ENCODE measurements at regions not wholly inside any gene's neighbourhood (a gene's known extent, or its start where the extent isn't known, plus 50 kb on each side); places are given as distances from the start of the nearest gene placed in this dataset.

GRCh38 chr5:32498484-32498883, 53.9 kb upstream of the ZFR start:
- DNase-seq (no peak), FAIRE-seq (no peak)
- Histone ChIP-seq H3K27me3 (ENCODE audit: control insufficient read depth in 3 of 3, insufficient read depth in 3 of 3, low read length in 3 of 3) (no peaks in the 10 kb centered on the region), H3K27ac (ENCODE audit: low read depth in 1 of 3, low read length in 2 of 3) (no peak overlapping the region), H3K36me3 (ENCODE audit: control insufficient read depth in 3 of 3, insufficient read depth in 2 of 3, low read depth in 1 of 3, low read length in 3 of 3) (no peaks in the 10 kb centered on the region), H3K9me3 (ENCODE audit: control insufficient read depth in 2 of 2, insufficient read depth in 1 of 2, low read depth in 1 of 2, low read length in 1 of 2) (peaks cover 0 to 7% of the 10 kb centered on the region in 2 donors), H3K4me1 (ENCODE audit: control insufficient read depth in 3 of 3, insufficient read depth in 2 of 3, low read depth in 1 of 3, low read length in 2 of 3) (no peaks in the 10 kb centered on the region), H3K4me3 (ENCODE audit: low read depth in 1 of 3, low read length in 3 of 3) (no peak overlapping the region)

GRCh38 chr5:32496104-32496503, 51.6 kb upstream of the ZFR start:
- WGBS, 3 donors = 77 to 91% (median 84%) methylated on average over 5 of the region's 5 CpGs
- Histone ChIP-seq H3K4me1 (ENCODE audit: control insufficient read depth in 3 of 3, insufficient read depth in 2 of 3, low read depth in 1 of 3, low read length in 2 of 3) (peaks cover 0 to 1% (median 0%) of the 10 kb centered on the region in 3 donors), H3K4me3 (ENCODE audit: low read depth in 1 of 3, low read length in 3 of 3) (no peak overlapping the region), H3K36me3 (ENCODE audit: control insufficient read depth in 3 of 3, insufficient read depth in 2 of 3, low read depth in 1 of 3, low read length in 3 of 3) (no peaks in the 10 kb centered on the region), H3K9me3 (ENCODE audit: control insufficient read depth in 2 of 2, insufficient read depth in 1 of 2, low read depth in 1 of 2, low read length in 1 of 2) (peaks cover 0 to 7% of the 10 kb centered on the region in 2 donors), H3K27me3 (ENCODE audit: control insufficient read depth in 3 of 3, insufficient read depth in 3 of 3, low read length in 3 of 3) (no peaks in the 10 kb centered on the region), H3K27ac (ENCODE audit: low read depth in 1 of 3, low read length in 2 of 3) (no peak overlapping the region)
- FAIRE-seq (no peak), DNase-seq (no peak)

GRCh38 chr5:32494827-32495226, 50.3 kb upstream of the ZFR start:
- WGBS, 3 donors = 83 to 91% (median 86%) methylated on average over 6 of the region's 6 CpGs
- no peak for DNase-seq
- H3K9me3 ChIP-seq (ENCODE audit: control insufficient read depth in 2 of 2, insufficient read depth in 1 of 2, low read depth in 1 of 2, low read length in 1 of 2) = peaks cover 0 to 7% of the 10 kb centered on the region in 2 donors
- H3K36me3 ChIP-seq (ENCODE audit: control insufficient read depth in 3 of 3, insufficient read depth in 2 of 3, low read depth in 1 of 3, low read length in 3 of 3) = no peaks in the 10 kb centered on the region
- FAIRE-seq = no peak
- no peaks in the 10 kb centered on the region for H3K27me3 ChIP-seq (ENCODE audit: control insufficient read depth in 3 of 3, insufficient read depth in 3 of 3, low read length in 3 of 3)
- no peak overlapping the region for H3K4me3 ChIP-seq (ENCODE audit: low read depth in 1 of 3, low read length in 3 of 3)
- H3K27ac ChIP-seq (ENCODE audit: low read depth in 1 of 3, low read length in 2 of 3) = no peak overlapping the region
- peaks cover 0 to 10% (median 0%) of the 10 kb centered on the region in 3 donors for H3K4me1 ChIP-seq (ENCODE audit: control insufficient read depth in 3 of 3, insufficient read depth in 2 of 3, low read depth in 1 of 3, low read length in 2 of 3)
